Mesodermal cell (in vitro differentiated cells): ENCODE measurements at regions not wholly inside any gene's neighbourhood (a gene's known extent, or its start where the extent isn't known, plus 50 kb on each side); places are given as distances from the start of the nearest gene placed in this dataset.

Experiments used
- H3K27ac ChIP-seq: 2 replicates; pipeline ENCODE4 v1.7.0; 2013; ENCODE audit warnings: mild to moderate bottlenecking, low read depth, low read length, moderate library complexity; ENCODE audit not compliant: severe bottlenecking
- H3K36me3 ChIP-seq: 2 replicates; pipeline ENCODE4 v1.7.1; 2013; ENCODE audit warnings: mild to moderate bottlenecking, low read length, moderate library complexity; ENCODE audit not compliant: control insufficient read depth, insufficient read depth
- H3K4me1 ChIP-seq: one replicate; pipeline ENCODE4 v1.7.1; 2013; ENCODE audit warnings: mild to moderate bottlenecking, low read length; ENCODE audit not compliant: insufficient read depth, control insufficient read depth, poor library complexity, severe bottlenecking
- H3K4me3 ChIP-seq: 2 replicates; pipeline ENCODE4 v1.7.0; 2013; ENCODE audit warnings: low read length, control low read depth, mild to moderate bottlenecking; ENCODE audit not compliant: insufficient read depth, poor library complexity, severe bottlenecking; ENCODE audit errors: extremely low read depth
- H3K9me3 ChIP-seq: 2 replicates; pipeline ENCODE4 v1.7.1; 2013; ENCODE audit warnings: mild to moderate bottlenecking, low read length, moderate library complexity; ENCODE audit not compliant: control insufficient read depth
- WGBS, 2 experiments: methylation state at CpG; one replicate each; pipeline ENCODE4 v1.1.5; 2013; ENCODE audit warnings: missing lambda C conversion rate in 2 of 2; ENCODE audit not compliant: insufficient coverage in 2 of 2; 5-methylcytosine and 5-hydroxymethylcytosine counted together

DNA sequence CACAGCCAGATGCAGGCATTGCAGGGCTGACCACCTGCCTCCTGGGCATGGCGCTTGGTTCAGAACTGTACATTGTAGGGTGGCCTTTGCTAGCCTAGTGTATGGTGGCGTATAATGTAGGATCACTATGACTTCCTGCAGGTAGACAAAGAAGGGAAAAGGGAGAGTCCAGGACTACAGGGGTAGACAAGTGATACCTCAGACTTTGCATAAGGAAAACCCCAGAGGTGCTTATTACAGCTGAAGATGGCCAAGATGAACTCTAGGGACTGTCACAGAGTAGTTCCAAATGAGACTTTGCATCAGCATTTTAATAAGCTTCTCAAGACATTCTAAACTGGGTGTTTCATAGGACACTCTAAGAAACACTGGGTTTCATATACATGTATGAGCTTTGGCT is 116.4 kb upstream of the PUDP start:
- Histone ChIP-seq H3K36me3 (no peaks in the 10 kb centered on the region), H3K4me1 (no peaks in the 10 kb centered on the region), H3K27ac (no peak overlapping the region), H3K9me3 (no peaks in the 10 kb centered on the region), H3K4me3 (no peak overlapping the region)
- 100% methylated on average over 1 of the region's 2 CpGs; no CpG with 5 or more reads in 1 of the 2 experiments for WGBS, 2 experiments

DNA sequence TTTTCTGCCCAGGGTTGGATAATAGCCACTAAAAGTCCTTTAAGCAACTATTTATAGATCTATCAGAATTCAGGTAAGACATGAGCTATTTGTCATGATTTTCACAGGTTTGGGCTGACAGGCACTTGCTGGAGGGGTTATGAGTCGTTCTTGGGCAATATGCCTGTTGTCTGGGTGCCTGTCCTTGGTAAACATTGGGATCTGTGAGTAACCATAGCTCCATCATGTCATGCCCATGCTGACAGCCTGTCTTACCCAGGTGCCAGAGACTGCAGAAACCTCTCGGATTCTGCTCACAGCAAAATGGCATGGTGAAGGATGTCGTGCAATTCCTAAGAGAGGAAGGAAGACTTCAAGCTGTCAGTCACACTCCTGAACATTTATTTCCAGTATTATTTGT is 116.0 kb upstream of the PUDP start:
- Histone ChIP-seq H3K27ac (no peak overlapping the region), H3K4me3 (no peak overlapping the region), H3K9me3 (no peaks in the 10 kb centered on the region), H3K4me1 (no peaks in the 10 kb centered on the region), H3K36me3 (no peaks in the 10 kb centered on the region)
- WGBS, 2 experiments, result 86% methylated on average over 1 of the region's 3 CpGs; no CpG with 5 or more reads in 1 of the 2 experiments

DNA sequence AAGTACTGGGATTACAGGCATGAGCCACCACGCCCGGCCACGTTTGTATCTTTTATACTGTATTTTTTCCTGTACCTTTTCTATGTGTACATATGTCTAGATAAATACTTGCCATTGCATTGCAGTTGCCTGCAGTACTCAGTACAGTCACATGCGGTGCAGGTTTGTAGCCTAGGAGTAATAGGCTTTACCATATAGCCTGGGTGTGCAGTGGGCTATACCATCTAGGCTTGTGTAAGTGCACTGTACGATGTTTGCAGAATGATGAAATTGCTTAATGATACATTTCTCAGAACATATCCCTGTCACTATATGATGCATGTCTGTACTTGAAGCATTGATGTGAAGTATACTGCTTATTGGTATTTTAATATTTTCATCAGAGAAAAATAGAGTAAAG is 115.4 kb upstream of the PUDP start:
- WGBS, 2 experiments, result 100% methylated on average over 1 of the region's 5 CpGs; no CpG with 5 or more reads in 1 of the 2 experiments
- H3K4me1 ChIP-seq, result no peaks in the 10 kb centered on the region
- no peaks in the 10 kb centered on the region for H3K9me3 ChIP-seq
- no peak overlapping the region for H3K4me3 ChIP-seq
- H3K36me3 ChIP-seq, result no peaks in the 10 kb centered on the region
- H3K27ac ChIP-seq, result no peak overlapping the region

DNA sequence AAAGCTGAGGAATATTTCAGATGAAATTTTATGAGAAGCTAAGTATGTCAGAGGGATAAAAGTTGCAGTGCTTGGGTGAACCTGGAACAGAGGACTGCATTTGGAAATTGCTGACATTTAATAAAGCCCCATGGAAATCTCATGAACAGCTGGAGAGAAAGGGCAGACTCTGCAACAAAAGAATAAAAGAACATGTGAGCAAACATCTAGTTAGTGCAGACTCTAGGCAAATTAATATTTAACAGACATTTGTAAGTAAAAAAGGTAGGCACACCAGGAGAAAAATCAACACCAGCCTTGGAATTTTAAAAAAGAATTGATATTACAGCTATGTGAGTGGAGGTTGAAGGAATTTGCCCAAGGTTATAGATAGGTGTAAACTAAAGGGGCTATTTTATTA is 114.6 kb upstream of the PUDP start:
- no peaks in the 10 kb centered on the region for H3K36me3 ChIP-seq
- H3K27ac ChIP-seq, result no peak overlapping the region
- no peaks in the 10 kb centered on the region for H3K9me3 ChIP-seq
- H3K4me3 ChIP-seq, result no peak overlapping the region
- H3K4me1 ChIP-seq, result no peaks in the 10 kb centered on the region

DNA sequence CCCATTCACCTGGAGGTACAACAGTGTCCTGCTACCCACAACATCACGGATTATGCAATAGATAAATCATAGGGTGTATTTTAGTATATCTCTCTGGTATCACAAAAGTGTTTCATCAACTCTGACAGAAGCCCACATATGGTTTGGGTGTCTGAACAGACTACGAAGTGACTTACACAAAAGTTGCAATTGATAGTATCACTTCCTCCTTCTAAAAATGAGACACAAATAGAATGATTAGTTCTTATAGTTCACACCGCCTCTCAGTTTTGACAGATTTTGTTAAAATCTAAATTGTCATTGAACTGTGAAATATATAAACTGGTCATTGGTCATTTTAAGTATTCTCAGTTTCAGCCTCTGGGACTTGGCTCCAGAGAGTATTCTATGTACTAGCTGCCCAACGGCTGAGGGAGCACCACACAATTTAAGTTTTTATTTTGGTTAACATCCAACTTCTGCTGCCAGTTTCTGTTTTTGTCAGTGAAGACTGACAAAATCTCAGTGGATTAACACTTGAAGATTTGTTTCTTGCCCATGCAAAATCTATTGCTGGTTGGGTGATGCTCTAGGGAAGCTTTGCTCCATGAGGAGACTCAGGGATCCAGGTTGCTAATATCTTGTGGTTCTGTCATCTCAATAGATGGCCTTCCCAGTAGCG is 113.8 kb upstream of the PUDP start:
- Histone ChIP-seq H3K36me3 (no peaks in the 10 kb centered on the region), H3K9me3 (no peaks in the 10 kb centered on the region), H3K4me3 (no peak overlapping the region), H3K27ac (no peak overlapping the region), H3K4me1 (no peaks in the 10 kb centered on the region)
- WGBS, 2 experiments, result 100% methylated on average over 1 of the region's 5 CpGs

DNA sequence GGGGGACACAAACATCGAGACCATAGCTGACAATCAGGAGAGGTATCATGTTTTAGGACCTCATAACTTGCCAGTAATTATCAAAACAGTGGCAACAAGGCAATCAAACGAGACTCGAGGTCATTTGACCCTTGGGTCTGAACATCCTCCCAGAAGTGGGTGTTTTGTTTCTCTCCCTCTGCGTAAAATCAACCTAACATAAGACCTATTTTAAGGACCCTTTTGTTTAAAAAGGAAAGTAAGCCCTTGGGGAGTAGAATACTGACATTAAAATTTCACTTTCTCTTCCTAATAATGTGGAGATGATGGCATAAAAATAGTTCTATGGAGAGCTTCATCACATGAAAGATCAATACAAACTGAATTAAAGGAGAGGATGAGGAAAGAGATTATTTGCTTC is 106.2 kb upstream of the PUDP start:
- Histone ChIP-seq H3K9me3 (no peaks in the 10 kb centered on the region), H3K4me3 (no peak overlapping the region), H3K4me1 (no peaks in the 10 kb centered on the region), H3K36me3 (no peaks in the 10 kb centered on the region), H3K27ac (no peak overlapping the region)
- WGBS, 2 experiments, result no CpG with 5 or more reads among the region's 4 CpGs

DNA sequence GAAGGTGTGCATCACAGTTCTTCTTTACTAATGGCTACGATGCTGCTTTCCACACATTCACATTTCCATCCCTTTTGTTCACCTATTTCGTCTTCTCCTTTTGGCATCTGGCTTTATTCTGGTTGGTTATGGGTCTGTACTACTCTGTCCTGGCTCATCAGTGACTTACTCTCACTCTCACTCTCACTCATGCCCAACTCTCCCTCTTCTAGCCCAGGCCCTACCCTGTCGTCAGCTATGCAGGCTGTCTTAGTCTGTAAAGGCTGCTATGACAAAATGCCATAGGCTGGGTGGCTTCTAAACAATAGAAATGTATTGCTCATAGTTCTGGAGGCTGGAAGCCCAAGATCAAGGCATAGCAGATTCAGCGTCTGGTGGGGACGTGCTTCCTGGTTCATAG is 105.6 kb upstream of the PUDP start:
- Histone ChIP-seq H3K36me3 (no peaks in the 10 kb centered on the region), H3K9me3 (no peaks in the 10 kb centered on the region), H3K4me1 (no peaks in the 10 kb centered on the region), H3K27ac (no peak overlapping the region), H3K4me3 (no peak overlapping the region)
- no CpG with 5 or more reads among the region's 5 CpGs for WGBS, 2 experiments

DNA sequence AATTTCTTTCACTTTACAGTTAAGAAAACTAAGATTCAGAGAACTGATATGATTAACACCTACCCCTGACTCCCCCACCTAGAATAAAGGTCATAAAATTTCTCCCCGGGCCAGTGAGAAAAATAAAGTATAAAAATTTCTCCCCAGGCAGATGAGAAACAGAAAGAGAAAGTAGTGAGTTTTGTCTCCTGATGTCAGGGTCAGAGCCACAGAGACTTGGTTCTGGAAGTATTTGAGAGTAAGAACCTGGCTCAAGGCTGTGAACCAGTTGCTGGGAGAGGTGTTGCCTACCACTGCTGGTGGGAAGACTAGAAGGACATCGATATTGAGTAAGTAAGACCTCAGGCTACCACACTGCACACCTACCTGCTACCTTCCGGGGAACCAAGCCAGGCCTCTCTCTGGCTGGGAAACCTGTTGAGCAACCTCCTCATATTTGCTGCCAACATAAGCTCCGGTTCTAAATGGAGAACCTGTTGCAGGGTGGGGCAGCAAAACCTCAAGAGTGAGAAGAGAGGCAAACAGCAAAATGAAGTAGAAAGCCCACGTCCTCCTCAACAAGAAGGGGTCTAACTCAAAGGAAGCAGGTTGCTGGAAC is 104.2 kb upstream of the PUDP start:
- H3K36me3 ChIP-seq, result no peaks in the 10 kb centered on the region
- no peak overlapping the region for H3K4me3 ChIP-seq
- no CpG with 5 or more reads among the region's 5 CpGs for WGBS, 2 experiments
- H3K27ac ChIP-seq, result no peak overlapping the region
- H3K9me3 ChIP-seq, result no peaks in the 10 kb centered on the region
- H3K4me1 ChIP-seq, result no peaks in the 10 kb centered on the region

DNA sequence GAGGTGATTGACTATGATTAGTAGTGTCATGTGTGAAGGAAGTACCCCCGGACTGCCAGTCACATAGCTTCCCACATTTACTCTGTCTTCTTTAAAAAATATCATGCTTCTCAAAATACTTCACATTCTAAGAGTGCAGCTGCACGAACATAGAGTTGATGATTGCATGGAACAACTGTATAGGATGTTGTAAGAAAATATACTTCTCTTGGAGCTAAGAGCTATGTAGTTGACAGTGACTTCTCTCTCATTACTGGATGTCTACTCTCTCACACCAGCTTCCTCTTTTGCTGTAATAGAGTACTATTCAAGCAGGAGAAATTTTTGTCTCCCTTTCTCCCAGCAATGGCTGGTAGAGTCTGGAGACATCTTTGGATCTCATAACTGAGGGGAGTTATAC is 99.4 kb upstream of the PUDP start:
- no peak overlapping the region for H3K27ac ChIP-seq
- no CpG with 5 or more reads among the region's 2 CpGs for WGBS, 2 experiments
- H3K4me1 ChIP-seq, result no peaks in the 10 kb centered on the region
- H3K36me3 ChIP-seq, result no peaks in the 10 kb centered on the region
- H3K9me3 ChIP-seq, result no peaks in the 10 kb centered on the region
- H3K4me3 ChIP-seq, result no peak overlapping the region

DNA sequence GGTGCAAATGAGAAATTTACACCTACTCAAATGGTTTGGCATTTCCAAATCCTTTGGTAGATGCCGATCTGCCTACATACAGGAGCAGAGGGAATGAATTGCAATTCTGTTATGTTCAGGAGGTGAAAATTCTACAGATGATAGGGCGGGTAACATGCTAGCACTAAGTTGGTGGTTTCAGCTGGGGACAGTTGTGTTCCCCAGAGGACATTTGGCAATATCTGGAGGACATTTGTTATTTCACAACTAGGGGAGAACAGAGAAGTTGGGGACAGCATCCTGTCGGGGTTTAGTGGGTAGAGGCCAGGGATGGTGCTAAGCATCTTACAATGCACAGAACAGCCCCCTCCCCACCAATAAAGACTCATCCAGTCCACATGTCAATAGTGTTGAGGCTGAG is 96.5 kb upstream of the PUDP start:
- Histone ChIP-seq H3K4me1 (no peaks in the 10 kb centered on the region), H3K4me3 (no peak overlapping the region), H3K27ac (no peak overlapping the region), H3K9me3 (no peaks in the 10 kb centered on the region), H3K36me3 (no peaks in the 10 kb centered on the region)
- 100% methylated on average over 1 of the region's 3 CpGs; no CpG with 5 or more reads in 1 of the 2 experiments for WGBS, 2 experiments

DNA sequence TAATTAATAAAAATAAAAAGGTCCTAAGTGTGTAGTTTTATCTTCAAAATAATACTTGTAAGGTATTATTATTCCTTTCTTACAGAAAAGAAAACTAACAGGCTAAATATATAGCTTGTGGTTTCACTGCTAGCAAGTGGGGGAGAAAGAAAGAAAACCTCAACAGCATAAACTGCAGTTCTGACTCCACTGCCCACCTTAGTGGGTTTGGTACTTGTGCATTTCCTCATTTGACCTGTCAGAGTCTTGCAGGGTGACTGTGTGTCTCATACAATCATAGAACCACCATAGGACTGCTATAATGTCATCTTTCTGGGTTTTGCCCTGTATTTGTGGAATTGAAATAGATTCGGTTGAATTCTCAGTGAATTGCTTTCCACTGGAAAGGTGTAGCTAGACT is 94.7 kb upstream of the PUDP start:
- Histone ChIP-seq H3K36me3 (no peaks in the 10 kb centered on the region), H3K9me3 (no peaks in the 10 kb centered on the region), H3K4me3 (no peak overlapping the region), H3K27ac (no peak overlapping the region), H3K4me1 (no peaks in the 10 kb centered on the region)
- no CpG with 5 or more reads among the region's 1 CpG for WGBS, 2 experiments
